H1 (cell line): ENCODE measurements at regions not wholly inside any gene's neighbourhood (a gene's known extent, or its start where the extent isn't known, plus 50 kb on each side); places are given as distances from the start of the nearest gene placed in this dataset.

Experiments
- ATF2 ChIP-seq: IDR thresholded peaks from 2 replicates; pipeline ENCODE4 v1.6.1; 2012; ENCODE audit warnings: low read length, inconsistent platforms
- CREB1 ChIP-seq: IDR thresholded peaks from 2 replicates; pipeline ENCODE4 v1.6.1; 2012; ENCODE audit warnings: inconsistent platforms
- CTCF ChIP-seq, 3 experiments: IDR thresholded peaks; 1 replicate in 2 of 3; 2 replicates in 1 of 3; pipeline versions ENCODE4 v1.5.1 to v1.6.1; 2011; ENCODE audit warnings: low read length in 3 of 3, mild to moderate bottlenecking in 3 of 3, inconsistent platforms in 2 of 3, low read depth in 1 of 3, moderate library complexity in 1 of 3; ENCODE audit not compliant: insufficient read depth in 1 of 3; ENCODE audit errors: control extremely low read depth in 1 of 3
- HDAC2 ChIP-seq, 2 experiments: fragments of 300-600 bp in 1 of 2; sonication (generic) in 1 of 2; IDR thresholded peaks; 2 replicates each; pipeline ENCODE4 v1.6.1; 2011 to 2012; ENCODE audit warnings: low read depth in 2 of 2, low read length in 2 of 2, mild to moderate bottlenecking in 2 of 2, moderate library complexity in 2 of 2, borderline replicate concordance in 1 of 2, inconsistent platforms in 1 of 2
- POLR2A ChIP-seq, 2 experiments: IDR thresholded peaks; 1 replicate in 1 of 2; 2 replicates in 1 of 2; pipeline ENCODE4 v1.6.1; 2011; ENCODE audit warnings: low read depth in 2 of 2, low read length in 2 of 2, mild to moderate bottlenecking in 2 of 2; ENCODE audit errors: control extremely low read depth in 1 of 2
- POLR2AphosphoS5 ChIP-seq: IDR thresholded peaks from 2 replicates; pipeline ENCODE4 v1.6.1; 2011; ENCODE audit warnings: low read depth, low read length
- POU5F1 ChIP-seq: IDR thresholded peaks from 2 replicates; pipeline ENCODE4 v1.6.1; 2011; ENCODE audit warnings: low read depth, mild to moderate bottlenecking, low read length, moderate library complexity
- RXRA ChIP-seq: IDR thresholded peaks from 2 replicates; pipeline ENCODE4 v1.6.1; 2011; ENCODE audit warnings: low read depth, mild to moderate bottlenecking, low read length, moderate library complexity; ENCODE audit not compliant: insufficient read depth
- SIN3A ChIP-seq, 2 experiments: IDR thresholded peaks in 1 of 2; conservative IDR thresholded peaks in 1 of 2; 2 replicates each; pipeline ENCODE4 v1.6.1; 2011 to 2012; ENCODE audit warnings: low read length in 2 of 2, improper control_type of control experiment in 1 of 2, low read depth in 1 of 2, mild to moderate bottlenecking in 1 of 2
- TAF1 ChIP-seq: IDR thresholded peaks from 2 replicates; pipeline ENCODE4 v1.6.1; 2011; ENCODE audit warnings: mild to moderate bottlenecking, low read depth, low read length
- USF2 ChIP-seq: IDR thresholded peaks from 2 replicates; pipeline ENCODE4 v1.6.1; 2011; ENCODE audit warnings: low read length, improper control_type of control experiment
- YY1 ChIP-seq: IDR thresholded peaks from 2 replicates; pipeline ENCODE4 v1.6.1; 2011; ENCODE audit warnings: low read depth, mild to moderate bottlenecking, low read length

DNA sequence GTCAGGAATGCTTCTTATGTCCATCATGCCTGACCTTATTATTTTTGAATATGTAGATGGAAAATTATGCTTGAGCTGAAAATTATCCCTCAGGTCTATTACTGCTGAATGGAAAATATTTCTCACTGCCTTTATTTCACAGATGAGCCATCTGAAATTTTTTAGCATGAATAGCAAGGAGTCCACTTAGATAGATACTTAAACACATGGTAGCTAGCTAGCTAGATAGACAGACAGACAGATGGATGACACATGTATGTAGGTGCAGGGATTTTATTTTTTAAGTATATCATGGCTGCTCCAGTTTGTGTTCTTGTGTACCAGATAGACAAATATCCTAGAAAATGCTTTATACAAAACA lies 645.0 kb downstream of the MMUT start:
- TF ChIP-seq USF2, result no peak
- no peak for TF ChIP-seq RXRA
- TF ChIP-seq HDAC2 (IDR thresholded peaks at IDR 0.05; ENCODE audit: borderline replicate concordance in 1 of 2, low read depth in 2 of 2, low read length in 2 of 2), result no peak
- TF ChIP-seq YY1, result no peak
- no peak for TF ChIP-seq TAF1
- no peak for TF ChIP-seq ATF2
- TF ChIP-seq POLR2A (IDR thresholded peaks at IDR 0.05; ENCODE audit: control extremely low read depth in 1 of 2, low read depth in 2 of 2, low read length in 2 of 2), result no peak
- no peak for TF ChIP-seq CTCF (IDR thresholded peaks at IDR 0.05; ENCODE audit: control extremely low read depth in 1 of 3, insufficient read depth in 1 of 3, low read depth in 1 of 3, low read length in 3 of 3)
- no peak for TF ChIP-seq CREB1
- TF ChIP-seq POU5F1, result no peak
- no peak for TF ChIP-seq POLR2AphosphoS5
- TF ChIP-seq SIN3A (conservative IDR thresholded peaks at IDR 0.05 in 1 of 2, IDR thresholded peaks at IDR 0.05 in 1 of 2; ENCODE audit: low read depth in 1 of 2, low read length in 2 of 2), result no peak
